Liver (tissue), 3 donors: ENCODE measurements at regions not wholly inside any gene's neighbourhood (a gene's known extent, or its start where the extent isn't known, plus 50 kb on each side); places are given as distances from the start of the nearest gene placed in this dataset.

Experiments used
- ATF3 ChIP-seq: IDR thresholded peaks from 2 replicates; pipeline ENCODE4 v1.6.1; 2016; ENCODE audit warnings: antibody characterized with exemption
- CTCF ChIP-seq: fragments of 150-350 bp; IDR thresholded peaks from 2 replicates; pipeline ENCODE4 v1.5.1; 2017; ENCODE audit warnings: improper control_type of control experiment, low read depth, low read length; ENCODE audit not compliant: missing input control
- FOXA1 ChIP-seq: IDR thresholded peaks from 2 replicates; pipeline ENCODE4 v1.6.1; 2016; ENCODE audit warnings: antibody characterized with exemption
- TF ChIP-seq, protein P1 (sequence below): IDR thresholded peaks from 2 replicates; pipeline ENCODE4 v1.6.1; 2016; ENCODE audit warnings: antibody characterized with exemption, mild to moderate bottlenecking
- TF ChIP-seq, protein P2 (sequence below): IDR thresholded peaks from 2 replicates; pipeline ENCODE4 v1.6.1; 2016; ENCODE audit warnings: antibody characterized with exemption
- TF ChIP-seq, protein P3 (sequence below): IDR thresholded peaks from 2 replicates; pipeline ENCODE4 v1.6.1; 2016; ENCODE audit warnings: antibody characterized with exemption
- donor health status: healthy.
- donor health status: healthy.

DNA sequence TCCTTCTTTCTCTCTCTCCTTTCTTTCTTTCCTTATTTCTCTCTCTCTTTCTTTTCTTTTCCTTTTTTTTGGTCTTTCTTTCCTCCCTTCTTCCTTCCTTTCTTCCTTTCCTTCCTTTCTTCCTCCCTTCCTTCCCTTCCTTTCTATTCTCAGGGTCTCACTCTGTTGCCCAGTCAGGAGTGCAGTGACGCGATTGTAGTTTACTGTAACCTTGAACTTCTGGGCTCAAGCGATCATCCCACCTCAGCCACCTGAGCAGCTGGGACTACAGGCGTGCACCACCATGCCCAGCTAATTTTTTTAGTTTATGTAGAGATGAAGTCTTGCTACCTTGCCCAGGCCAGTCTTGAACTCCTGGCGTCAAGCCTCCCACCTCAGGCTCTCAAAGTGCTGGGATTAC is 83.8 kb upstream of the PPM1B start:
- TF ChIP-seq, protein P1, sequence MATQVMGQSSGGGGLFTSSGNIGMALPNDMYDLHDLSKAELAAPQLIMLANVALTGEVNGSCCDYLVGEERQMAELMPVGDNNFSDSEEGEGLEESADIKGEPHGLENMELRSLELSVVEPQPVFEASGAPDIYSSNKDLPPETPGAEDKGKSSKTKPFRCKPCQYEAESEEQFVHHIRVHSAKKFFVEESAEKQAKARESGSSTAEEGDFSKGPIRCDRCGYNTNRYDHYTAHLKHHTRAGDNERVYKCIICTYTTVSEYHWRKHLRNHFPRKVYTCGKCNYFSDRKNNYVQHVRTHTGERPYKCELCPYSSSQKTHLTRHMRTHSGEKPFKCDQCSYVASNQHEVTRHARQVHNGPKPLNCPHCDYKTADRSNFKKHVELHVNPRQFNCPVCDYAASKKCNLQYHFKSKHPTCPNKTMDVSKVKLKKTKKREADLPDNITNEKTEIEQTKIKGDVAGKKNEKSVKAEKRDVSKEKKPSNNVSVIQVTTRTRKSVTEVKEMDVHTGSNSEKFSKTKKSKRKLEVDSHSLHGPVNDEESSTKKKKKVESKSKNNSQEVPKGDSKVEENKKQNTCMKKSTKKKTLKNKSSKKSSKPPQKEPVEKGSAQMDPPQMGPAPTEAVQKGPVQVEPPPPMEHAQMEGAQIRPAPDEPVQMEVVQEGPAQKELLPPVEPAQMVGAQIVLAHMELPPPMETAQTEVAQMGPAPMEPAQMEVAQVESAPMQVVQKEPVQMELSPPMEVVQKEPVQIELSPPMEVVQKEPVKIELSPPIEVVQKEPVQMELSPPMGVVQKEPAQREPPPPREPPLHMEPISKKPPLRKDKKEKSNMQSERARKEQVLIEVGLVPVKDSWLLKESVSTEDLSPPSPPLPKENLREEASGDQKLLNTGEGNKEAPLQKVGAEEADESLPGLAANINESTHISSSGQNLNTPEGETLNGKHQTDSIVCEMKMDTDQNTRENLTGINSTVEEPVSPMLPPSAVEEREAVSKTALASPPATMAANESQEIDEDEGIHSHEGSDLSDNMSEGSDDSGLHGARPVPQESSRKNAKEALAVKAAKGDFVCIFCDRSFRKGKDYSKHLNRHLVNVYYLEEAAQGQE = no peak
- TF ChIP-seq FOXA1 (no peak), CTCF (no peak), ATF3 (no peak)
- TF ChIP-seq, protein P2, sequence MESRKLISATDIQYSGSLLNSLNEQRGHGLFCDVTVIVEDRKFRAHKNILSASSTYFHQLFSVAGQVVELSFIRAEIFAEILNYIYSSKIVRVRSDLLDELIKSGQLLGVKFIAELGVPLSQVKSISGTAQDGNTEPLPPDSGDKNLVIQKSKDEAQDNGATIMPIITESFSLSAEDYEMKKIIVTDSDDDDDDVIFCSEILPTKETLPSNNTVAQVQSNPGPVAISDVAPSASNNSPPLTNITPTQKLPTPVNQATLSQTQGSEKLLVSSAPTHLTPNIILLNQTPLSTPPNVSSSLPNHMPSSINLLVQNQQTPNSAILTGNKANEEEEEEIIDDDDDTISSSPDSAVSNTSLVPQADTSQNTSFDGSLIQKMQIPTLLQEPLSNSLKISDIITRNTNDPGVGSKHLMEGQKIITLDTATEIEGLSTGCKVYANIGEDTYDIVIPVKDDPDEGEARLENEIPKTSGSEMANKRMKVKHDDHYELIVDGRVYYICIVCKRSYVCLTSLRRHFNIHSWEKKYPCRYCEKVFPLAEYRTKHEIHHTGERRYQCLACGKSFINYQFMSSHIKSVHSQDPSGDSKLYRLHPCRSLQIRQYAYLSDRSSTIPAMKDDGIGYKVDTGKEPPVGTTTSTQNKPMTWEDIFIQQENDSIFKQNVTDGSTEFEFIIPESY = no peak
- TF ChIP-seq, protein P3, sequence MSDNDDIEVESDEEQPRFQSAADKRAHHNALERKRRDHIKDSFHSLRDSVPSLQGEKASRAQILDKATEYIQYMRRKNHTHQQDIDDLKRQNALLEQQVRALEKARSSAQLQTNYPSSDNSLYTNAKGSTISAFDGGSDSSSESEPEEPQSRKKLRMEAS = no peak
